Ishikawa (cell line): ENCODE measurements at regions not wholly inside any gene's neighbourhood (a gene's known extent, or its start where the extent isn't known, plus 50 kb on each side); places are given as distances from the start of the nearest gene placed in this dataset.

Experiments
- CEBPB ChIP-seq: IDR thresholded peaks from 2 replicates; pipeline ENCODE4 v1.6.1; 2012
- CREB1 ChIP-seq: IDR thresholded peaks from 2 replicates; pipeline ENCODE4 v1.6.1; 2012; ENCODE audit warnings: low read depth
- EGR1 ChIP-seq: IDR thresholded peaks from 2 replicates; pipeline ENCODE4 v1.6.1; 2012
- EP300 ChIP-seq: IDR thresholded peaks from 2 replicates; pipeline ENCODE4 v1.6.1; 2012; ENCODE audit warnings: borderline replicate concordance
- FOXM1 ChIP-seq: IDR thresholded peaks from 2 replicates; pipeline ENCODE4 v1.6.1; 2012; ENCODE audit warnings: low read depth, borderline replicate concordance
- NFIC ChIP-seq: IDR thresholded peaks from 2 replicates; pipeline ENCODE4 v1.6.1; 2012
- RAD21 ChIP-seq: IDR thresholded peaks from 2 replicates; pipeline ENCODE4 v1.6.1; 2012; ENCODE audit warnings: low read depth
- TAF1 ChIP-seq: IDR thresholded peaks from 2 replicates; pipeline ENCODE4 v1.6.1; 2012; ENCODE audit warnings: low read depth, mild to moderate bottlenecking
- TCF12 ChIP-seq: IDR thresholded peaks from 2 replicates; pipeline ENCODE4 v1.6.1; 2012; ENCODE audit warnings: low read depth
- TEAD4 ChIP-seq: IDR thresholded peaks from 2 replicates; pipeline ENCODE4 v1.6.1; 2012
- YY1 ChIP-seq: IDR thresholded peaks from 2 replicates; pipeline ENCODE4 v1.6.1; 2012; ENCODE audit warnings: low read depth
- ZBTB7A ChIP-seq: IDR thresholded peaks from 2 replicates; pipeline ENCODE4 v1.6.1; 2012; ENCODE audit warnings: low read depth
- TF ChIP-seq, protein P1 (sequence below): IDR thresholded peaks from 2 replicates; pipeline ENCODE4 v1.6.1; 2012; ENCODE audit warnings: low read depth, mild to moderate bottlenecking
- TF ChIP-seq, protein P2 (sequence below): IDR thresholded peaks from 2 replicates; pipeline ENCODE4 v1.6.1; 2012
- TF ChIP-seq, protein P3 (sequence below): IDR thresholded peaks from 2 replicates; pipeline ENCODE4 v1.6.1; 2012

DNA sequence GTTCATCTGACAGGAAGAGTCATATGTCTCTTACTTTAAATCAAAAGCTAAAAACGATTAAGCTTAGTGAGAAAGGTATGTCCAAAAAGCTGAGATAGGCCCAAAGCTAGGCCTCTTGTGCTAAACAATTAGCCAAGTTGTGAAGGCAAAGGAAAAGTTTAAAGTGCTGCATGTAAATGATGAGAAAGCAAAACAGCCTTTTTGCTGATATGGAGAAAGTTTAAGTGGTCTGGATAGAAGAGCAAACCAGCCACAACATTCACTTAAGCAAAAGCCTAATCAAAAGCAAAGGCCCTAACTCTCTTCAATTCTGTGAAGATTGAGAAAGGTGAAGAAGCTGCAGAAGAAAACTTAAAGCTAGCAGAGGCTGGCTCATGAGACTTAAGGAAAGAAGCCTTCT is 511.3 kb upstream of the FAM98A start:
- TF ChIP-seq YY1 (no peak), NFIC (no peak)

DNA sequence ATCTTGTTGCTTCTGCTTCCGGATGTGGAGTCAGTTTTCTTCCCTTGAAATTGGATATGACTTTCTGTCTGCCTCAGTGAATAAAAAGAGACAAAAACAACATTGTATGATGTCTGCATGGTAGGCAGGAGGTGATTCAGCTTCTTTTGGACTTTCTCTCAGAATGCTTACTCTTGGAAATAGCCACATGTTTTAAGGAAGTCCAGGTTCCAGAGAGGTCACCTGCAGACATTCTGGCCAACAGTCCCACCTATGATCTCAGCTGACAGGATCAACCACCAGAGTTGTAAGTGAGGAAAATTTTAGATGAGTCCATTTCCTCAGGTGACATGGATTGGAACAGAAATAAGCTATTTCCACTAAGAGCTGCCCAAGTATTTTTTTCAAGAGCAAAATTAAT is 508.7 kb upstream of the FAM98A start:
- TF ChIP-seq EP300 (no peak), RAD21 (no peak), TEAD4 (no peak), NFIC (no peak), EGR1 (no peak), CREB1 (no peak), CEBPB (no peak)
- TF ChIP-seq, protein P1, sequence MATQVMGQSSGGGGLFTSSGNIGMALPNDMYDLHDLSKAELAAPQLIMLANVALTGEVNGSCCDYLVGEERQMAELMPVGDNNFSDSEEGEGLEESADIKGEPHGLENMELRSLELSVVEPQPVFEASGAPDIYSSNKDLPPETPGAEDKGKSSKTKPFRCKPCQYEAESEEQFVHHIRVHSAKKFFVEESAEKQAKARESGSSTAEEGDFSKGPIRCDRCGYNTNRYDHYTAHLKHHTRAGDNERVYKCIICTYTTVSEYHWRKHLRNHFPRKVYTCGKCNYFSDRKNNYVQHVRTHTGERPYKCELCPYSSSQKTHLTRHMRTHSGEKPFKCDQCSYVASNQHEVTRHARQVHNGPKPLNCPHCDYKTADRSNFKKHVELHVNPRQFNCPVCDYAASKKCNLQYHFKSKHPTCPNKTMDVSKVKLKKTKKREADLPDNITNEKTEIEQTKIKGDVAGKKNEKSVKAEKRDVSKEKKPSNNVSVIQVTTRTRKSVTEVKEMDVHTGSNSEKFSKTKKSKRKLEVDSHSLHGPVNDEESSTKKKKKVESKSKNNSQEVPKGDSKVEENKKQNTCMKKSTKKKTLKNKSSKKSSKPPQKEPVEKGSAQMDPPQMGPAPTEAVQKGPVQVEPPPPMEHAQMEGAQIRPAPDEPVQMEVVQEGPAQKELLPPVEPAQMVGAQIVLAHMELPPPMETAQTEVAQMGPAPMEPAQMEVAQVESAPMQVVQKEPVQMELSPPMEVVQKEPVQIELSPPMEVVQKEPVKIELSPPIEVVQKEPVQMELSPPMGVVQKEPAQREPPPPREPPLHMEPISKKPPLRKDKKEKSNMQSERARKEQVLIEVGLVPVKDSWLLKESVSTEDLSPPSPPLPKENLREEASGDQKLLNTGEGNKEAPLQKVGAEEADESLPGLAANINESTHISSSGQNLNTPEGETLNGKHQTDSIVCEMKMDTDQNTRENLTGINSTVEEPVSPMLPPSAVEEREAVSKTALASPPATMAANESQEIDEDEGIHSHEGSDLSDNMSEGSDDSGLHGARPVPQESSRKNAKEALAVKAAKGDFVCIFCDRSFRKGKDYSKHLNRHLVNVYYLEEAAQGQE: no peak
- TF ChIP-seq, protein P2, sequence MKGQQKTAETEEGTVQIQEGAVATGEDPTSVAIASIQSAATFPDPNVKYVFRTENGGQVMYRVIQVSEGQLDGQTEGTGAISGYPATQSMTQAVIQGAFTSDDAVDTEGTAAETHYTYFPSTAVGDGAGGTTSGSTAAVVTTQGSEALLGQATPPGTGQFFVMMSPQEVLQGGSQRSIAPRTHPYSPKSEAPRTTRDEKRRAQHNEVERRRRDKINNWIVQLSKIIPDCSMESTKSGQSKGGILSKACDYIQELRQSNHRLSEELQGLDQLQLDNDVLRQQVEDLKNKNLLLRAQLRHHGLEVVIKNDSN: no peak

DNA sequence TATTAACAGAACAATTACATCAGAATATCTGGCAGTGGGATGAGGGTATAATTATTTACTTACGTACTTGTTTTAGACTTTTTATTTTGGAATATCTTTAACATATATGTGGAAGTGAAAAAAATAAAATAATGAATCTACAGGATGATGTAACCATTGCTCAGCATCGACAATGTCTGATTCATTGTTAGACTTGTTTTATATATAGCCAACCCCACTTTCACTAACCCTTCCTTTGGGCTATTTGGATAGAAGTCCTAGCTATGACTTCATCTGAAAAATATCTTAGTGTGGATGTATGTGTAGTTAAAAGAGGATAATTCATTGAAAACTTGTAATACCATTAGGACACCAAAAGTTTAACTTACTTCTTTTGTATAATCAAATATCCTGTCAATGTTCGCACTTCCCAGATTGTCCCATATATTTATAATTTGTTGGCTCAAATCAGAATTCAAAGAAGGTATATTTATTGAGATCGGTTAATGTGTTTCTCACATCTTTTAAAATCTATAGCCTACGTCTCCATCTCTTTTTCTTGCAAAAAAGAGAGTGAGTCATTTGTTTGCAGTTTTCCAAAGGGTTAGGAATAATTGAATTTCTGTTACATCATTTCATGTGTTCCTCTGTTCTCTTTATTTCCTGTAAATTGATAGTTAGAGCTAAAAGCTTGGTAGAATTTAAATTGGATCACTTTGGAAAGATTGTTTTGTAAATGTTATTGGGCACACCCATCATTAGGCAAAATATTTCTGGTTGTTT is 506.1 kb upstream of the FAM98A start:
- TF ChIP-seq FOXM1 (no peak), YY1 (no peak), CREB1 (no peak), EGR1 (no peak), TCF12 (no peak), ZBTB7A (no peak), CEBPB (no peak), RAD21 (no peak), TEAD4 (no peak), EP300 (no peak), NFIC (no peak), TAF1 (no peak)
- TF ChIP-seq, protein P3, sequence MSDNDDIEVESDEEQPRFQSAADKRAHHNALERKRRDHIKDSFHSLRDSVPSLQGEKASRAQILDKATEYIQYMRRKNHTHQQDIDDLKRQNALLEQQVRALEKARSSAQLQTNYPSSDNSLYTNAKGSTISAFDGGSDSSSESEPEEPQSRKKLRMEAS: no peak
- TF ChIP-seq, protein P2: no peak
- TF ChIP-seq, protein P1: no peak

DNA sequence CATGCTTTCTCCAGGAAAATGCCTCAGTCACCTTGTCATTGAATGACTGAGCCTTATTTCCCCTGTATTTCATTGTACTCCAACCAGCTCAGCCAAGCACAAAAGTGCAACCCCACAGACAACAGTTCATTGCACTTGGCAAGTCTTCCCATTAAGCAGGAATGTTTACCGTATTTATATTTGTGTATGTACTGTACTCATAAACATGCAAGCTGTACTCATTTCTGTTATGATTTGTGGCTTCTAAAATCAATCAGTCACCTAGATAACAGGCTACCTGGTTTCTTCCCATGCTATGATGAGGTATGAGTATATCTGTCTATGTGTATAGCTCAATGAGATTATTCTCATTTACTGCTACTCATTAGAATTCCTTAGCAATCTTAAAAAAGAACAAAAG is 505.5 kb upstream of the FAM98A start:
- TF ChIP-seq FOXM1: no peak
- TF ChIP-seq CEBPB: no peak
- no peak for TF ChIP-seq YY1
- TF ChIP-seq, protein P1: no peak
- no peak for TF ChIP-seq RAD21
- TF ChIP-seq, protein P2: no peak
- TF ChIP-seq TEAD4: no peak
- TF ChIP-seq NFIC: no peak
- TF ChIP-seq TCF12: no peak
- TF ChIP-seq, protein P3: no peak
